ENCODE measurements at regions not wholly inside any gene's neighbourhood (a gene's known extent, or its start where the extent isn't known, plus 50 kb on each side); places are given as distances from the start of the nearest gene placed in this dataset.

DNA sequence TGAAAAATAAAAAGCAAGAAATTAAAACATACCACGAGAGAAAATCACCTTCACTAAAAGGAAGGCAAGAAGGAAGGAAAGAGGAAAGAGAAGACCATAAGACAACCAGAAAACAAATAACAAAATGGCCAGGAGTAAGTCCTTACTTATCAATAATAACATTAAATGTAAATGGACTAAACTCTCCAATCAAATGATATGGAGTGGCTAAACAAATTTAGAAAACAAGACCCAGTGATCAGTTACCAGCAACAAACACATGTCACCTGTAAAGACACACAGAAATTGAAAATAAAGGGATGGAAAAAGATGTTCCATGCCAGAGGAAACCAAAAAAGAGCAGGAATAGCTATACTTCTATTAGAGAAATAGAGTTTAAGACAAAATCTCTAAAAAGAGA is 85.0 kb upstream of the SLC38A4 start:
- no peak for DNase-seq (ENCODE audit: low read depth)

GRCh38 chr12:46914336-46914735 is 88.5 kb upstream of the SLC38A4 start:
- DNase-seq (ENCODE audit: low read depth), result no peak

DNA sequence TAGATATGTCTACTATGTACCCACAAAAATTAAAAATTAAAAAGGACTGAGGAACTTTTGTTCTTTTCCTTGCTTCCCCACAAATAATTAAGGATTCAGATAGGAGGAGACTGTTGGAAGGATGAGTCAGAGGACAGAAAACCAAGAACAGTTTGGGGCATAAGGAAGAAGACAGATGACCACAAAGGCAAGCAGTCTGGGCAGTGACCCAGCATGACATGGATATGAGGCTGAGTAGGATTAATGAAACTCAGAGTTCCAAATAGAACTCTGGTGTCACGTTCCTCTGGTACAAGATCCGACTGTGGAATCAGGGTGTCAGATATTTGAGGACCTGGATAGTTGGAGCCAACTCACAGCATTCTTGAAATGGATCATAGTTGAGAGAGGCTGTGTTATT is 89.3 kb upstream of the SLC38A4 start:
- peak; percentile 94 for DNase-seq (ENCODE audit: low read depth)

DNA sequence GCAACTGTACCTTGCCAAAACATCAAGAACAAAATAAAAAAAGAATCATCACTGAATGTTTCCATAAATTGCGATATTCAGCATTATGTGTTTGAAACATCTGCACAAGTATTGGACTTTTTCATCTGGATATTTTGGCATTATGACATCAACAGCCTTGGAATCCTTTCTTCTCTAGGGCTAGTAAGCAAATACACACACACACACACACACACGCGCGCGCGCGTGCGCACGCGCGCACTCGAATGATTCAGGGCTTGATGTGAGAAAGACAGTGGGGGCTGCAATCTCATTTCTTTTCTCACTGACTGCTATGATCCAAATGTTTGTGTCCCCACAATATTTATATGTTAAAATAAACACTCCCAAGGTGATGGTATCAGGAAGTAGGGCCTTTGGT is 90.0 kb upstream of the SLC38A4 start:
- DNase-seq (ENCODE audit: low read depth), result peak; percentile 47

DNA sequence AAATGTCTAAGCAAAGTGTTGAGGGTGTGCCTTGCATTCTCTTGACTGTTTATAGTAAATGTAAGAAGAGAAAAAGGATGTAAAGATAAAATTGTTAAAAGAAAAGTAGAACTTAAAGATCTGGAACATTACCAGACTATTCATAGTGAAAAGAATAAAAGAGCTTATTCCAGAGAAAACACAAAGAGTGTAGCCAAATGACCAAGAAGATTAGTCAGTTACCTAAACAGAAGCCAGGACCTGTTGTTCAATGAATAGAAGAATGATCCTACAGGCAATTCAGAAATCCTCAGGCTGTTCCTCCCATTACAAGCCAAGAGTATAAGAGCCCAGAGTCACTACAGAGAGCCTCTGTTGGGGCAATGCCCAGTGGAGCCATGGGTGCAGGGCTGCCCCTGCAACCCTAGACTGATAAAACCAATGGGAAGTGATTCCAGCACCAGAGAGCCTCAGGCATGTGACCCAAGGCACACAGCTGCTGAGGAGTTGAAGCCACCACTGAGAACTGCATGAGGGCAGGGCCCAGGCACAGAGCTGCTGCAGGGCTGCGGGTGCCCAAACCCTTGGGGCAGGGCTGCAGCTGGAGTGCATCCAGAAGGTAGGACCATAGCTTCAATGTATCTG is 91.1 kb upstream of the SLC38A4 start:
- peak; percentile 21 for DNase-seq (ENCODE audit: low read depth)

GRCh38 chr12:46917821-46918220 is 92.0 kb upstream of the SLC38A4 start:
- DNase-seq (ENCODE audit: low read depth), result no peak

DNA sequence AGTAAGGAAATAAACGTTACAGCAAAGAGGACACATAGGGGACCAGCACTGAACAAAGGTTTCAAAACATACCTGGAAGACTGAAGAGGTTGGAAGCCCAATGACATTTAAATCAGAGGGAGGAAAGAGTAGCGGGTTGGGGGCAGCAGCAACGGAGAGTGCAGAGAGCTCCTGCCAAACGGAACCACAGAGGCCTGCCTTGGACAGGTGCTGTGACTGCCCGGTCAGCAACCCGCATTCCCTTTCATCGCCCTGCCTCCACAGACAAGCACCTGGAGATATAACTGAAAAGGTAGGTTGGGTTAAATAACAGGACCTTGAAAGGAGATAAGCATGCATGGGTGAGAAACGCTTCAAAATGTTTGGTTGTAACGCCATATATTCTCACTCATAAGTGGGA is 92.8 kb upstream of the SLC38A4 start:
- DNase-seq (ENCODE audit: low read depth), result no peak

GRCh38 chr12:46919666-46920400 is 94.0 kb upstream of the SLC38A4 start:
- no peak for DNase-seq (ENCODE audit: low read depth)

DNA sequence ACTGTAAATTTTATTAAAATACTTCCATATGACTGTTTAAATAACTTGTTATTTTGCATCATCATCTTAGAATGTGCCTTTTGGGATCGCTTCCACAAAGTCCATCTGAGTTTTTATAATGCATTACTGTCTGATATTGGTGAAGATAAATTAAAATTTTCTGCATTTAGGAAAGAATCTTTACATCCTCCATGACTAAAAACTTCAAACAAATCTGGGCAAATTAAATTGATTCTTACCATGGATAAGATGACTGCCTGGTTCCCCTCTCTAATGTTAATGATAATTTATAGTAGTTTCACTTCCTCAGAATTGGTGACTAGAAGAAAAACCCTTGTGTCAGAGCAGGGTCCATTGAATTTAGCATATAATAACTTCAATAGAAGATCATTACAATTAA is 94.7 kb upstream of the SLC38A4 start:
- DNase-seq (ENCODE audit: low read depth), result no peak

GRCh38 chr12:46921048-46921763 is 95.4 kb upstream of the SLC38A4 start:
- peak; percentile 28 for DNase-seq (ENCODE audit: low read depth)

GRCh38 chr12:46921764-46922133 is 96.0 kb upstream of the SLC38A4 start:
- DNase-seq (ENCODE audit: low read depth), result peak; percentile 38

DNA sequence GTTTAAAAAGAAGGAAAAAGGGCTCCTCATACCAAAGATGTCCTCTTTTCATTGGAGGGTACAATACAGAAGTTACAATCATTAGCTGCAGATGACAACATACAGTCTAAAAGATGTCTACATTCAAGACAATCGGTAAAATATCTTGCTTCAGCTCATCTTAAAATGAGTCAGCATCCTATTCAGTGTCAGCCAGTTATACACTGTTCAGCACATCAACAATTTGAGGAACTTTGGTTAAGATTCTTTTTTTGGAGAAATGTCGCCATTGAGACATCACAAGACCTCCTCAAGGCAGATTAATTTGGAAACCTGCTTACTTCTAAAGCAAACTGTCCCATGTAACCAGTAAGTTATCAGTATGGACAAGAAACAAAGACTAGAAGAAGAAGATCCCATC is 100.7 kb upstream of the SLC38A4 start:
- no peak for DNase-seq (ENCODE audit: low read depth)

DNA sequence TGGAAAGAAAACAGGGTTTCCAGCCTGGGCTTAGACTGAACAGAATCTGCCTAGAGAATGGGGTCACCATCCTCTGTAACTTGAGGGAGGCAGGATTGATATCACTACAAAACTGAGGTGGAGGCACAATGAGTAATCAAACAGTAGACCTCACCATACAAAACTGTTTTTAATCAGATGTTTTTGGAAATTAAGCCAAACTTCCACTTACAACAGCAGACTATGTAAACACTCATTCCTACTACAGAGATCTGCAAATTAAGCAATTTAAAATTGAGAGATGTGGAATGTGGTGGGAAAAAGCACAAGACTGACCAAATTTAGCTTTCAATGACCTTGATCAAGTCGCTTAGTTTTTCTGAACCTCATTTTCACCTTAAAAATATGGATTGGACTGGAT is 104.3 kb upstream of the SLC38A4 start:
- DNase-seq (ENCODE audit: low read depth), result no peak

DNA sequence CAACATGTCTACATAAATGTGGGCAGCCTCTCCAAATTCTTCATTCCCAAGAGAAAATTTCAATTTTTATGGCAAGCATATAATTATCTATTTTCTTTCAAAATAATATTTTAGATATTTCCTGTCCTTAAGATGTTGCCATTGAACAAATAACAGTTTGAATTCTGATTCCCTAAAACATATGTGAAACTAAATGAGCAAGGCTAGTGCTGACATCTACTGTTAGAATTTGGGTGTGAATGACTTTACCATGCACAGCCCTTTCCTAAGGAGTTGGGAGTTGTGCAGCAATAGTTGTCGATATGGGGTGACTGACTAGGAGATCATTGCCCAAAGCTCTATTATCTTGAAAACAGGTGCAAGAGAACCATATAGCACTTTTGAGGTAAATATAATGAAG is 108.2 kb upstream of the SLC38A4 start:
- DNase-seq (ENCODE audit: low read depth), result peak; percentile 54

GRCh38 chr12:46934374-46935111 is 108.7 kb upstream of the SLC38A4 start:
- DNase-seq (ENCODE audit: low read depth), result no peak

GRCh38 chr12:46935271-46935847 is 109.6 kb upstream of the SLC38A4 start:
- DNase-seq (ENCODE audit: low read depth), result no peak

- no peak for DNase-seq (ENCODE audit: low read depth)
These were observed 110.2 kb upstream of the SLC38A4 start for GRCh38 chr12:46936042-46936441.

DNA sequence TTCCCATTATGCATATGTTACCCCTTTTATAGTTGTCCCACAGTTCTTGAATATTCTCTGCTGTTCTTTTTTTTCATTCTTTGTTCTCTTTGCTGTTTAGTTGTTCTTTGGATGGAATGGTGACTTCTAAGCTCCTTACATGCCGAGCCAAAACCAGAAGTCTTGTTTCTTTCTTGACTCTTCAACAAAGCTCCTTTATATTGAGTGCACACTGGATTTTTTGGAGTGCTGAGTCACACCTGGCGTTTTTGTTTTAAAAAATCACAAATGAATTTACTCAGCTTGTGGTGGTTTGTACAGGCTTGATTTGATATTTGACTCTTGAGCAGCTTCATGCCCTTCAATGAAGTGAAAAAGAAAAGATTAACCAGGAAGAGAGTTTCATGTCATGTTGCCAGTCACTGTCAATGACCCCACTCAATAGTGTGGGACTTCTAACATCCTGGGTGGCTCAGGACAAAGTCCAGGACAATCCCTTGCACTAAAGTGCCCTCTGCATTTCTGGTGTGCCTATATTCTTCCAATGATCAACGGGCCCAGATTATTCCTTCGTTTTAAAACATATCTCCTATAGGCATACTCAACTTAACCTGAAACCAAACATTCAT is 112.4 kb upstream of the SLC38A4 start:
- DNase-seq (ENCODE audit: low read depth), result no peak

GRCh38 chr12:46941981-46942380 is 116.2 kb upstream of the SLC38A4 start:
- no peak for DNase-seq (ENCODE audit: low read depth)

DNA sequence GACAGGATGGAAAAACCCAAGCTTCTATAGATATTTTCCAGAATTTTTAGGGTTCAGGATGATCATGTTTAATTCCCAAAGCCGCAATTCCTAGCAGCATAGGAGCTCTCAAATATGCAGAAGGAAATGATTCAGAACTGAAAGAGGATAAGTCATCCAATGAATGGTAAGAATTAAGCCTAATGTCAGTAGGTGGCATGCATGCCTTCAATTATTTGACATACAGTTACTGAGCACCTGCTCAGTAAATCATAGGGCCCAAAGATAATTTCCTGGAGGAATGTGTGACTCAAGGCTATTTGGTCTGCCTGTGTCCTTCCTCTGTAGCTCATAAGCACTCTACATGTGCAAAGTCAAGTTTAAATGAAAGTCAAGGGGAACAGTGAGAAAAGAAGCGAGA is 116.8 kb upstream of the SLC38A4 start:
- no peak for DNase-seq (ENCODE audit: low read depth)

GRCh38 chr12:46944088-46944487 is 118.3 kb upstream of the SLC38A4 start:
- peak; percentile 70 for DNase-seq (ENCODE audit: low read depth)

DNA sequence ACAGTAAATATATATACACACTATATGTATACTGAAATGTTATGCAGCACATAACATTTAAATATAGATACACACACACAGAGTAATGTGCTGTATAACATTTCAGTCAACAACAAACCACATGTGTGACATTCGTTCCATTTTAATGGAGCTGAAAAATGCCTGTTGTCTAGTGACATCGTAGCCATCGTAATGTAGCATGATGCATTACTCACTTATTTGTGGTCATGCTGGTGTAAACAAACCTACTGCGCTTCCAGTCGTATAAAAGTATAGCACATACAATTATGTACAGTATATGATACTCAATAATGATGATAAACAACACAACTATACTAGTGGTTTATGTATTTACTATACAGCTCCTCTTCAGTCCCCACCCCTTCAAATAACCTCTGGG is 119.0 kb upstream of the SLC38A4 start:
- DNase-seq (ENCODE audit: low read depth), result no peak

All from stromal cell of bone marrow (primary cell).